ACC112 (cell line): ENCODE measurements at regions not wholly inside any gene's neighbourhood (a gene's known extent, or its start where the extent isn't known, plus 50 kb on each side); places are given as distances from the start of the nearest gene placed in this dataset.
"Not testable (repeated sequence)": the region's sequence is repeated elsewhere in the genome, so short reads cannot be mapped to it uniquely, and the experiment has no call there.

Source experiments
- H2AFZ ChIP-seq: fragments of 200-600 bp; sonication (generic); one replicate; pipeline ENCODE4 v1.6.0; 2017; ENCODE audit warnings: antibody characterized with exemption, low read length; ENCODE audit not compliant: unreplicated experiment
- H3K27ac ChIP-seq: fragments of 200-600 bp; sonication (generic); 2 replicates; pipeline ENCODE4 v1.5.1; 2014; ENCODE audit warnings: low read depth, mild to moderate bottlenecking, antibody characterized with exemption, low read length, moderate library complexity
- H3K27me3 ChIP-seq: fragments of 200-600 bp; sonication (generic); 2 replicates; pipeline ENCODE4 v1.6.1; 2014; ENCODE audit warnings: mild to moderate bottlenecking, antibody characterized with exemption, low read length, moderate library complexity, mixed read lengths; ENCODE audit not compliant: insufficient read depth
- H3K36me3 ChIP-seq: fragments of 200-600 bp; sonication (generic); 2 replicates; pipeline ENCODE4 v1.6.1; 2016; ENCODE audit warnings: mild to moderate bottlenecking, antibody characterized with exemption, low read length, moderate library complexity, mixed read lengths; ENCODE audit not compliant: insufficient read depth
- H3K4me1 ChIP-seq: fragments of 200-600 bp; sonication (generic); one replicate; pipeline ENCODE4 v1.6.1; 2016; ENCODE audit warnings: low read length, mixed read lengths; ENCODE audit not compliant: insufficient read depth, unreplicated experiment, control insufficient read depth
- H3K4me3 ChIP-seq: fragments of 200-600 bp; sonication (generic); 2 replicates; pipeline ENCODE4 v1.5.1; 2014; ENCODE audit warnings: mild to moderate bottlenecking, low read depth, low read length
- H3K79me2 ChIP-seq: fragments of 200-600 bp; sonication (generic); one replicate; pipeline ENCODE4 v1.6.0; 2016; ENCODE audit warnings: low read length; ENCODE audit not compliant: control insufficient read depth, unreplicated experiment, insufficient read depth

DNA sequence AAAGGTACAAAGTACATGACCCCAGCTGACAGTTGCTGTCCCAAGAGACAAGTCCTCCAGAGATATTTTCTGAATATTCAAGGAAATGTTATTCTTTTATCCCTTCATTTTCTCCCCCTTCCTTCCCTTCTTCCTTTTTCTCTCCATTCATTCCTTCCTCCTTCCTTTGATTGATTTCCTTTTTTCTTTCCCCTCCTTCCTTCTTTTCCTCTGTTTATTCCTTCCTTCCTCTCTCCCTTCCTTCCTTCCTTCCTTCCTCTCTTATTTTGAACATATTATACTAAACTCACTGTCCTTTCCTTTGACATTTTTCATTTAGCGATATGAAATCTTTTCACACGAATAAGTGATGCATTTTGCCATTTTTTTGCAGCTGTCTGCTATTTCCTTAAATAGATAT is 73.2 kb upstream of the HDDC2 start:
- peaks cover 83% of the 10 kb centered on the region for H3K27me3 ChIP-seq
- H3K27ac ChIP-seq, result no peak overlapping the region
- H3K4me1 ChIP-seq, result no peaks in the 10 kb centered on the region
- no peak overlapping the region for H2AFZ ChIP-seq
- H3K36me3 ChIP-seq, result no peaks in the 10 kb centered on the region
- H3K79me2 ChIP-seq, result no peaks in the 10 kb centered on the region
- no peak overlapping the region for H3K4me3 ChIP-seq

DNA sequence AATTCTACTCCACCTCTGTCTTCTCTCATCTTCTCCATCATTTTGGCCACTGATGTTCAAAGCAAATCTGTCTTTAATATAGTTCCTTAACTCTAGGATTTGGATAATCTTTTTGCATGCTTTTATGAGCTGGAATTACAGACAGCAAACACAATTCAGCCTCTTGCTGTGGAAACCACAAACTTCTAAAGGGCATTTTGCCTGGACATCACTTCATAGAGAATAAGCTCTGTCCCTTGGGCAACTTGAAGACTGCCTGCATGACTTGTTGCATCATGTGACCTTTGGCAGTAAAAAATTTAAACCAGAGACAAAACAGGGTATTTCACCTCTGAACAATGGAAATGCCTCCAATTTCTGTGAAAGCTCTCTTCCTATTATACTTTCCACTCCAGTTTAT is 74.1 kb upstream of the HDDC2 start:
- Histone ChIP-seq H3K27me3 (peaks cover 83% of the 10 kb centered on the region), H3K4me3 (no peak overlapping the region), H3K27ac (no peak overlapping the region), H2AFZ (no peak overlapping the region), H3K4me1 (no peaks in the 10 kb centered on the region), H3K79me2 (no peaks in the 10 kb centered on the region), H3K36me3 (no peaks in the 10 kb centered on the region)

DNA sequence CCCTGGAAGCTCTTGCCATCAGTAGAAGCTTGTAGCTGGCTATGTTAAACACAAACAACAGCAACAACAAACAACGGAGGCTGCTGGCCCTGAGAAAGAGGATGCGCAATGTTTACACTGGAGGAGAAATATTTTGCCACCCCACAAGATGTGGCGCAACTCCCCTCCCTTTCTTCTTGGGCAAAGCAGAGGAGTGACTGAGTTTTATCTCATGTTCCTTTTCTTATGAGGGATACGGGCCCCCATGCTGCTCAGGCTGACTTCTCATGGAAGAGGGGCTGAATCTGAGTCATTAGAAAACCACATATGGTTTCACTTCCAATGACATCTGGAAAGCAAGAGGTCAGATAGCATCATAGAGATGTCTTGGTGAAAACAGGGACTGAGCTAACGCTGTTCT is 75.9 kb upstream of the HDDC2 start:
- Histone ChIP-seq H3K79me2 (no peaks in the 10 kb centered on the region), H2AFZ (no peak overlapping the region), H3K27ac (no peak overlapping the region), H3K4me1 (no peaks in the 10 kb centered on the region), H3K4me3 (no peak overlapping the region; the same call in 1 of the 2 replicates), H3K27me3 (peaks cover 88% of the 10 kb centered on the region), H3K36me3 (no peaks in the 10 kb centered on the region)

DNA sequence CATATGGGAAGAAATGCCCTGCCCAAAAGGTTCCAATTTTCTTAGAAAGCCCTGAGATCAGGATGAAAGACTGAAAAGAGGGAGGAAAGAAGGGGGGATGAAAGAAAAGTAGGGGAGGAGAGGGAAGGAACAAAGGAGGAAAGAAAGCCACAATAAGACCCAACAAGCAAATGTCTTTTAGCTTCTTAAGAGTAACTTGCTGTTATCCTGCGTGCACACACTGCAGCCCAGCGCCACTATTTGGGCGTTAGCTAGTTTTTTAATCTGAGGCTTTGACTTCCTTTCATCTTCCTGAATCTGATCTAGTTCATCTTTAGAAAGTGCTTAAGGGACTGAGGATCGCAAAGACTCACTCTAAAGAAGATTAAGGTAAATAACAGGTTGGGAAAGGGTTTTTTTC is 77.4 kb upstream of the HDDC2 start:
- H3K36me3 ChIP-seq, result no peaks in the 10 kb centered on the region
- no peaks in the 10 kb centered on the region for H3K4me1 ChIP-seq
- peaks cover 75% of the 10 kb centered on the region for H3K27me3 ChIP-seq
- H3K4me3 ChIP-seq, result no peak overlapping the region
- no peaks in the 10 kb centered on the region for H3K79me2 ChIP-seq
- no peak overlapping the region for H2AFZ ChIP-seq
- no peak overlapping the region for H3K27ac ChIP-seq

DNA sequence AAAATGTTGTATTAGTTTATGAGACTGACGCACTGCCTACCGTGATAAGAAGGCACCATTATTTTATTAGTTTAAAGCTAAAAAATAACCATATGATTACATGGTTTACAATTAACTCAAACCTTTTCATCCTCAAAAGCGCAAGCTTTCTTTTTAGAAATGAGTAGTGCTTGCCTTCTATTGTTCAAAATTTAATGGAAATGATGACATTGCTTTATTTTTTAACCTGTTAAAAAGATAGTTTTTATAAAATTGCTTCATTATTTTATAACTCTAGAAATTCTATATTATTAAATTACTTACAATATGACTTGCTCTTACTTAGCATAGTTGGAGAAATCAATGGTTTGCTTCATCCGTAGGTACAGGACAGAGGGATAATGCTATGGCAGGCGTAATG is 78.7 kb upstream of the HDDC2 start:
- no peak overlapping the region for H3K4me3 ChIP-seq
- H3K79me2 ChIP-seq, result no peaks in the 10 kb centered on the region
- H3K27ac ChIP-seq, result no peak overlapping the region
- no peaks in the 10 kb centered on the region for H3K36me3 ChIP-seq
- peaks cover 69% of the 10 kb centered on the region for H3K27me3 ChIP-seq
- H2AFZ ChIP-seq, result no peak overlapping the region
- H3K4me1 ChIP-seq, result no peaks in the 10 kb centered on the region

DNA sequence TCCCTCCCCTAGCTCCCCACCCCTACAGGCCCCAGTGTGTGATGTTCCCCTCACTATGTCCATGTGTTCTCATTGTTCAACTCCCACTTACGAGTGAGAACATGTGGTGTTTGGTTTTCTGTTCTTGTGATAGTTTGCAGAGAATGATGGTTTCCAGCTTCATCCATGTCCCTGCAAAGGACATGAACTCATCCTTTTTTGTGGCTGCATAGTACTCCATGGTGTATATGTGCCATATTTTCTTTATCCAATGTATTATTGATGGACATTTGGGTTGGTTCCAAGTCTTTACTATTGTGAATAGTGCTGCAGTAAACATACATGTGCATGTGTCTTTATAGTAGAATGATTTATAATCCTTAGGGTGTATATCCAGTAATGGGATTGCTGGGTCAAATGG is 84.6 kb upstream of the HDDC2 start:
- H3K27ac ChIP-seq, H3K4me3 ChIP-seq, H2AFZ ChIP-seq, H3K36me3 ChIP-seq, H3K79me2 ChIP-seq, H3K4me1 ChIP-seq: not testable (repeated sequence)
- H3K27me3 ChIP-seq, result peaks cover 19% of the 10 kb centered on the region

DNA sequence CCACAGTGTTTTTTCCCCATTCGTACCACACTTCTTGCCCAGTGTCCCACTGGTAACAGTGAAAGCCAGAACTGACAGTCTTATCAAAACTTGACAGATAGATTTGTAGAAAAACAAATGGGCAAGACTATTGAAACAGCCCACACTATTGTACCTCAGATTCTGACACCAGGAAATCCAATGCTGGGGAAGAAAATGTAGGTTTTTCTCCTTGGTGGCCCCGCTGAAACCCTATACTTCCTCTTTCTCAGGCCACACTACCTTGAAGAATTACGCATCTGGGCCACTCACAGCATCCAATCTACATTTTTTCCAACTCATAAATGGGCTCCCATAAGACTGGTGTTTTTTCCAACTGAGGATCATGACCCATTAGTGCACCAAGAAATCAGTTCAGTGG is 90.9 kb upstream of the HDDC2 start:
- Histone ChIP-seq H3K79me2 (no peaks in the 10 kb centered on the region), H3K4me3 (no peak overlapping the region), H2AFZ (no peak overlapping the region), H3K27ac (no peak overlapping the region), H3K27me3 (peaks cover 8% of the 10 kb centered on the region; the same call in 1 of the 2 replicates), H3K36me3 (no peaks in the 10 kb centered on the region), H3K4me1 (no peaks in the 10 kb centered on the region)

DNA sequence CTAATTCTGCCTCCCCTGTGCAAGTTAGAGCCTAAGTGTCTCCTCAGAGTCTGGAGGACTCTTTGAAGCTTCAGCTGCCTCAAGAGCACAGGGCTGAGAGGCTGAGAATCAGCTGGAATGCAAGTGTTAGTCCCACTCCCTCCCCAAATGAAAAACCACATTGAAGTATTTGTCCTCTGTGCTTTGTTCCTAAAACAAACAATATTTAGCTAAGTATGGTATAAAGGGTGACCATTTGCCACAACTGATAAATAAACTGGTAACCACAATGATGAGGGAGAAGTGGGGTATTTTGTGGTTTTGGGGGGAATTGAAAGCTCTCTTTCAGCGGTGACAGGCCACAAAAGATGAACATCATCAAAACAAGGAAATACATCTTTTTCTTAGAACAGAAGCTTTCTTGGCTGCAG is 91.7 kb upstream of the HDDC2 start:
- Histone ChIP-seq H3K27ac (no peak overlapping the region), H3K4me3 (no peak overlapping the region), H3K79me2 (no peaks in the 10 kb centered on the region), H3K27me3 (peaks cover 8% of the 10 kb centered on the region; the same call in 1 of the 2 replicates), H2AFZ (no peak overlapping the region), H3K4me1 (no peaks in the 10 kb centered on the region), H3K36me3 (no peaks in the 10 kb centered on the region)

DNA sequence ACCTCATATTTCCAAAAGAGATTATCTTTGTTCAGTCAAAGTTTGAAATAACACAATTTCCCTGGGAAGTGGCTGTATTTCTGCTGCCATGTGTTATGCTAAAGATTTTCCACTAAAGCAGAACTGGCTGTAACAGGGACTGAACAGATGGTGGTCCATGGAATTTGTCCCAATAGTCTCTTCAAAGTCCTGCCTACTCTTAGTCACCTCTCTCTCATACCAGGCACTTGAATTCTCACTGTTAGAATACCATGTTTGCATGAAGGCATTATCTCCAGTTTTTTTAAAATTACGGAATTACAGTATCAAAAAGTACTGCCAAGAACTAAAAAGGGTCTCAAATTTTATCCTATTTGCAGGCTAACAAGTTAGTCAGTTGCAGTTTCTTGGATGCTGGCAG is 105.0 kb upstream of the HDDC2 start:
- H3K27me3 ChIP-seq, result peaks cover 35% of the 10 kb centered on the region; the same call in 1 of the 2 replicates
- no peaks in the 10 kb centered on the region for H3K4me1 ChIP-seq
- no peak overlapping the region for H2AFZ ChIP-seq

DNA sequence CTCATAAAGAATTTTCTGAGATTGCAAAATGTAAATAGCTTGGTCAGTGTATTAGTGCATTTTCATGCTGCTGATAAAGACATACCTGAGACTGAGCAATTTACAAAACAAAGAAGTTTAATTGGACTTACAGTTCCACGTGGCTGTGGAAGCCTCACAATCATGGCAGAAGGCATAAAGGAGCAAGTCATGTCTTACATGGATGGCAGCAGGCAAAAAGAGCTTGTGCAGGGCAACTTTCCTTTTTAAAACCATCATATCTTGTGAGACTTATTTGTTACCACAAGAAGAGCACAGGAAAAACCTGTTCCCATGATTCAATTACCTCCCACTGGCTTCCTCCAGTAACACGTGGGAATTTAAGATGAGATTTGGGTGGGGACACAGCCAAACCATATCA is 112.7 kb upstream of the HDDC2 start:
- H3K79me2 ChIP-seq, result no peaks in the 10 kb centered on the region
- H3K4me3 ChIP-seq, result no peak overlapping the region
- no peak overlapping the region for H3K27ac ChIP-seq
- H3K4me1 ChIP-seq, result no peaks in the 10 kb centered on the region
- H3K36me3 ChIP-seq, result no peaks in the 10 kb centered on the region
- H2AFZ ChIP-seq, result no peak overlapping the region
- peaks cover 14% of the 10 kb centered on the region; the same call in 1 of the 2 replicates for H3K27me3 ChIP-seq

More for the DNA sequence above, 105.0 kb upstream of the HDDC2 start:
- Histone ChIP-seq H3K4me3 (no peak overlapping the region), H3K27ac (no peak overlapping the region), H3K79me2 (no peaks in the 10 kb centered on the region), H3K36me3 (no peaks in the 10 kb centered on the region)

DNA sequence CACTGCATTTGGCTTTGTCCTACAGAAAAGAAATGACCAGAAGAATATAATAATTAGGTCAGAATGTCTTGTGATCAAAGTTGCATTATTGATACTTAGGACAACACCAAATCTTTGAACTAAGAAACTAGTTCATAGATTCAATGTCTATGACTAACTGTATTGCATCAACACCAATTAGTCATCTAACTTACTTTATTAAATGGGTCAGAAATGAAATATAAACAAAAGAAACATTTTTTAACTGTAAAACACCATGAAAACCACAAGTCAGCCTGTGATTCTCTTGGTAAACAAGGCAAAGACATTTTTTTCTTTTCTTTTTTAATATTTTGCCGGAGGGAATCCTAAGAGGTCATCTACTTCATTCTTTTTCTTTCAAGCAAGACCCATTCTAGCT is 114.1 kb upstream of the HDDC2 start:
- Histone ChIP-seq H3K4me1 (no peaks in the 10 kb centered on the region), H3K27me3 (peaks cover 13% of the 10 kb centered on the region; the same call in 1 of the 2 replicates), H3K36me3 (no peaks in the 10 kb centered on the region), H2AFZ (no peak overlapping the region), H3K27ac (no peak overlapping the region), H3K79me2 (no peaks in the 10 kb centered on the region), H3K4me3 (no peak overlapping the region)
